ENCODE measurements at regions not wholly inside any gene's neighbourhood (a gene's known extent, or its start where the extent isn't known, plus 50 kb on each side); places are given as distances from the start of the nearest gene placed in this dataset.

DNA sequence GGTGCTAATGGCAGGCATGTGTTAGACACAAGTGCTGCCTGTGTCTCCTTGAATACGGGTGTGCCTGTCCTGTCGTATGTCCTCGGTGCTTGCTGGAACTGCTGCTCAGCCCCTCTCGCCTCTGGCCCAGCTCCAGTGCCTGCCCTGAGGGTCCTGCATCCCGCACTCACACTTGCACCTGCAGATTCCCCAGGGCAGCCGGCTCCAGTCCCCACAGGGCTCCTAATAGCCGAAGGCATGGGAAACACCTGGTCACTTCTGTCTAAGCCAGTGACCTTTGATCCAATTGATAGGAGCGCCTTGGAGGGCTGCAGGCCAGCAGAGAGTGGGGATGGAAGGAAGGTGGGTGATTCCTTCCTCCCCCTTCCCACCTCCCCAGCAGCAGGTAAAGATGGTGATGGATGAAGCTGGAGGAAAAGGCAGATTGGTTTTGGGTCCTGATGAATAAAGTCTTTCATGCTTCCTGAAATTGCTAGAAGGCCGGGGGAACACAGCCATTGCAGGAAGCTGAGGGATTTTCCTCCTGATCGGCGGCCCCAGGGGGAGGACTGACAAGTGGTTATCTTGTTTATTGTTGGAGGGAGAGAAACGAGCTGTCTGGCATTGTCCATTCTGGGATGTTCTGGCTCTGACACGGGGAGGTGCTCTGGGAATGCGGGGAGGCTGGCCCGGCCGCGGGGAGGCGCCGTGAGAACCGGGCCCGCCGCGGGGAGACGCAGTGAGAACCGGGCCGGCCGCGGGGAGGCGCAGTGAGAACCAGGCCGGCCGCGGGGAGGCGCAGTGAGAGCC, 110.9 kb upstream of the B3GAT1 start:
- 69 to 78% (median 69%) methylated on average over 29 to 33 of the region's 33 CpGs for WGBS, 3 donors
- H3K4me1 ChIP-seq (ENCODE audit: insufficient read depth), result no peaks in the 10 kb centered on the region
- H3K27ac ChIP-seq, result no peak overlapping the region
- no peaks in the 10 kb centered on the region for H3K9me3 ChIP-seq
- no peaks in the 10 kb centered on the region for H3K36me3 ChIP-seq
- intact Hi-C loops (cut with DNase I), result no loop called here
- DNase-seq, result no peak
- H3K27me3 ChIP-seq, result no peaks in the 10 kb centered on the region
- TF ChIP-seq POLR2A (IDR thresholded peaks at IDR 0.05) (no peak), EP300 (IDR thresholded peaks at IDR 0.05) (no peak)
- TF ChIP-seq, protein P1, sequence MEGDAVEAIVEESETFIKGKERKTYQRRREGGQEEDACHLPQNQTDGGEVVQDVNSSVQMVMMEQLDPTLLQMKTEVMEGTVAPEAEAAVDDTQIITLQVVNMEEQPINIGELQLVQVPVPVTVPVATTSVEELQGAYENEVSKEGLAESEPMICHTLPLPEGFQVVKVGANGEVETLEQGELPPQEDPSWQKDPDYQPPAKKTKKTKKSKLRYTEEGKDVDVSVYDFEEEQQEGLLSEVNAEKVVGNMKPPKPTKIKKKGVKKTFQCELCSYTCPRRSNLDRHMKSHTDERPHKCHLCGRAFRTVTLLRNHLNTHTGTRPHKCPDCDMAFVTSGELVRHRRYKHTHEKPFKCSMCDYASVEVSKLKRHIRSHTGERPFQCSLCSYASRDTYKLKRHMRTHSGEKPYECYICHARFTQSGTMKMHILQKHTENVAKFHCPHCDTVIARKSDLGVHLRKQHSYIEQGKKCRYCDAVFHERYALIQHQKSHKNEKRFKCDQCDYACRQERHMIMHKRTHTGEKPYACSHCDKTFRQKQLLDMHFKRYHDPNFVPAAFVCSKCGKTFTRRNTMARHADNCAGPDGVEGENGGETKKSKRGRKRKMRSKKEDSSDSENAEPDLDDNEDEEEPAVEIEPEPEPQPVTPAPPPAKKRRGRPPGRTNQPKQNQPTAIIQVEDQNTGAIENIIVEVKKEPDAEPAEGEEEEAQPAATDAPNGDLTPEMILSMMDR (IDR thresholded peaks at IDR 0.05), result no peak
- H3K4me3 ChIP-seq, result no peak overlapping the region

DNA sequence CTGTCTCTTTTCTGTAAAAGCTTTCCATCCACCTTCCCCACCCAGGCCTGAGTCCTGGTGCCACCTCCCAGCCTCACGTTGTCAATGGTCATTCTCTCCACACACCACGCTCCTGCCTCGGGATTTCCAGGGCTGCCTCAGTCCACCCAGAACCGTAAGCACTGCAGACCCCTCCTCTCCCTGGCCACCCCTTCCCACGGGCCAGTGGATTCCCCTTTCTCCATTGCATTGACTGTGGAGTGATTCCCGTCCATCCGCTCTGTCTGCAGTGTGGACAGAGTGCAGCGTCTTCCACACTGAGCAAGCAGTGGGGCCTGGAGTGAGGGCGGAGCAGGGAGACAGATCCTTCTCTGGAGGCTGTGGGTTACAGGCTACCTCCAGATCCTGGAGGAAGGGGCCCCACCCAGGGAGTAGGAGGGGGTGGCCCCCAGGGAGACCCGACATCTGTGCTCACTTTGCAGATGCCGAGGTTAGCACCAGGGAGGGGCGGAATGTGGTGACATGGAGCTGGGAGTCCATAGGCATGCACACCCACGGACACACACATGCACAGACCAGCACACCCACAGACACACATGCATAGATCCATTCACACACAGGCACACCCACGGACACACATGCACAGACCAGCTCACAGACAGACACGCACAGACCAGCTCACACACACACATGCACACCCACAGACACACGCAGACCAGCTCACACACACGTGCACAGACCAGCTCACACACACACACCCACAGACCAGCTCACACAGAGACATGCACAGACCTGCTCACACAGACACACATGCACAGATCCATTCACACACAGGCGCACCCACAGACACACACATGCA, 109.6 kb upstream of the B3GAT1 start:
- Histone ChIP-seq H3K27ac (no peak overlapping the region), H3K36me3 (no peaks in the 10 kb centered on the region), H3K4me3 (no peak overlapping the region), H3K4me1 (ENCODE audit: insufficient read depth) (no peaks in the 10 kb centered on the region), H3K27me3 (no peaks in the 10 kb centered on the region), H3K9me3 (no peaks in the 10 kb centered on the region)
- TF ChIP-seq POLR2A (IDR thresholded peaks at IDR 0.05) (no peak), EP300 (IDR thresholded peaks at IDR 0.05) (no peak)
- TF ChIP-seq, protein P1 (IDR thresholded peaks at IDR 0.05), result no peak
- intact Hi-C loops (cut with DNase I), result no loop called here
- 62 to 69% (median 69%) methylated on average over 18 of the region's 18 CpGs for WGBS, 3 donors
- DNase-seq, result no peak

DNA sequence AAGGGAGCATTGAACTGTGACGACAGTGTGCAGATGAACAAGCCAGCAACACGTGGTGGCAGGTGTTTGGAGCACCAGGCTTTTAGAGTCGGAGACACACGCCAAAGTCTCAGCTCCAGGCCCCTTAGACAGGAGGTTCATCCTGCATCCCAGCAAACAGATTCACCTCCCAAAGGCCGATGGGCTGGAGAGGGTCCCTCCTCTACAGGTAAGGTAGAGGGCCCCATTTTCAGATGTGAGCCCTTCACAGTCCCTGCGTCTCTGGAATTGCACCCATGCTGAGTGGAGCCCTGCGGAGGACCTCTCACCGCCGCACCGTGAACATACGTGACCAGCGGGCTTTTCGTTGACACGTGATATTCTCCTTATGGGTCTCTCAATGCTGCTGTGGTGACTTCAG, 109.0 kb upstream of the B3GAT1 start:
- no peaks in the 10 kb centered on the region for H3K9me3 ChIP-seq
- intact Hi-C loops (cut with DNase I), result no loop called here
- no peaks in the 10 kb centered on the region for H3K27me3 ChIP-seq
- H3K4me1 ChIP-seq (ENCODE audit: insufficient read depth), result no peaks in the 10 kb centered on the region
- TF ChIP-seq POLR2A (IDR thresholded peaks at IDR 0.05) (no peak), EP300 (IDR thresholded peaks at IDR 0.05) (no peak)
- TF ChIP-seq, protein P1 (IDR thresholded peaks at IDR 0.05), result no peak
- whole genome bisulfite sequencing, 3 donors, result 87 to 91% (median 89%) methylated on average over 14 of the region's 14 CpGs
- no peaks in the 10 kb centered on the region for H3K36me3 ChIP-seq
- no peak for DNase-seq
- no peak overlapping the region for H3K4me3 ChIP-seq
- no peak overlapping the region for H3K27ac ChIP-seq

DNA sequence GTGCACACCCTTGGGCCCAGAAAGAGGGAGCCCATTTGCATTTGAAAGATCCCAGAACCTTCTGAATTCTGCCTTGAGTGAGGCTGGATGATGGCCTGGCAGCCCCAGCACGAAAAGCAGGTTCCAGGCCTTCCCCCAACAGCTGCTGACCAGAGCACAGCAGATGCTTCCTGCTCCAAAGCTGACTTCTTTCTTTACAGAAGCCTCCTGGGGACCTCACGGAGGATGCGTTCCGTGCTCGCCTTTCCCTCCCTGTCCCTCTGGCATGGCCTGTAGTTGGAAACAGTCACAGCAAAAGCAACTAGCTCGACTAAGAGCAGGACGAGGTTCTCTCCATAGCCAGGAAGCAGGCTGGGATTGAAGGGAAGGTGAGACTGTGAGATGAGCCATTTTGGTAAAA, 107.7 kb upstream of the B3GAT1 start:
- intact Hi-C loops (cut with DNase I), result no loop called here
- Histone ChIP-seq H3K9me3 (no peaks in the 10 kb centered on the region), H3K27ac (no peak overlapping the region), H3K36me3 (no peaks in the 10 kb centered on the region), H3K27me3 (no peaks in the 10 kb centered on the region), H3K4me3 (no peak overlapping the region), H3K4me1 (ENCODE audit: insufficient read depth) (no peaks in the 10 kb centered on the region)
- WGBS, 3 donors, result 33 to 41% (median 40%) methylated on average over 7 of the region's 7 CpGs
- TF ChIP-seq, protein P1 (IDR thresholded peaks at IDR 0.05), result no peak
- no peak for TF ChIP-seq EP300 (IDR thresholded peaks at IDR 0.05)
- TF ChIP-seq POLR2A (IDR thresholded peaks at IDR 0.05), result no peak
- DNase-seq, result no peak
